HG03342 (cell line): ENCODE measurements at regions not wholly inside any gene's neighbourhood (a gene's known extent, or its start where the extent isn't known, plus 50 kb on each side); places are given as distances from the start of the nearest gene placed in this dataset.
"Not testable (repeated sequence)": the region's sequence is repeated elsewhere in the genome, so short reads cannot be mapped to it uniquely, and the experiment has no call there.

Source experiments
- ATAC-seq: cut with Tn5 transposase; IDR thresholded peaks from one replicate; pipeline ENCODE4 v1.9.1; 2021; ENCODE audit warnings: mild to moderate bottlenecking, moderate library complexity; ENCODE audit not compliant: unreplicated experiment

DNA sequence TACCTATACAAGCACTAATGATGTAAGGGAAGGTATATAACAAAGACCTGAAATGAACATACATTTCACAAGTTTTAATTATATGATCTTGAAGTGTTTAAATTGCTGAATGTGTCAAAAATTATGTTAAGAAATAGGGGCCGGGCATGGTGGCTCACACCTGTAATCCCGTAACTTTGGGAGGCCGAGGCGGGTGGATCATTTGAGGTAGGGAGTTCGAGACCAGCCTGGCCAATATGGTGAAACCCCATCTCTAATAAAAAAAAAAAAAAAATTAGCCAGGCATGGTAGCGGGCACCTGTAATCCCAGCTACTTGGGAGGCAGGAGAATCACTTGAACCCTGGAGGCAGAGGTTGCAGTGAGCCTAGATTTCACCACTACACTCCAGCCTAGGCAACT lies 537.4 kb upstream of the STEAP1 start:
- ATAC-seq: not testable (repeated sequence)

DNA sequence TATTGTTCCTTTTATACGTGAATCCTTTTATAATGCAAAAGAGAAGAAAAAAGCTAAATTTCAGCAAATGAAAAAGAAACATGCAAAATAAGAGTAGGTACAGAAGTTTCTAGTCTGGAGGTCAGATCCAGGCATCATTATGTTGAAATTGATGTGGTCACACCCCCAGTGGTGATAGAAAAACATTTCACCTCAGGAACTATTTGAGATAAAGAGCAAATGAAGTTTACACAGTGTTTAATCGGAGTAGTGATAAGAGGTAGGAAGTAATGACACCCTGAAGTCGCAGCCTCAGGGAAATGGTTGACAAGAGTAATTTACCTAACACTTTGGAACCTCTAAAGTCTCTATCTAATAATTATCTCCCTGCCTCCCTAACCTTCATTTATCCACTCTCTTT lies 536.0 kb upstream of the STEAP1 start:
- no peak for ATAC-seq

DNA sequence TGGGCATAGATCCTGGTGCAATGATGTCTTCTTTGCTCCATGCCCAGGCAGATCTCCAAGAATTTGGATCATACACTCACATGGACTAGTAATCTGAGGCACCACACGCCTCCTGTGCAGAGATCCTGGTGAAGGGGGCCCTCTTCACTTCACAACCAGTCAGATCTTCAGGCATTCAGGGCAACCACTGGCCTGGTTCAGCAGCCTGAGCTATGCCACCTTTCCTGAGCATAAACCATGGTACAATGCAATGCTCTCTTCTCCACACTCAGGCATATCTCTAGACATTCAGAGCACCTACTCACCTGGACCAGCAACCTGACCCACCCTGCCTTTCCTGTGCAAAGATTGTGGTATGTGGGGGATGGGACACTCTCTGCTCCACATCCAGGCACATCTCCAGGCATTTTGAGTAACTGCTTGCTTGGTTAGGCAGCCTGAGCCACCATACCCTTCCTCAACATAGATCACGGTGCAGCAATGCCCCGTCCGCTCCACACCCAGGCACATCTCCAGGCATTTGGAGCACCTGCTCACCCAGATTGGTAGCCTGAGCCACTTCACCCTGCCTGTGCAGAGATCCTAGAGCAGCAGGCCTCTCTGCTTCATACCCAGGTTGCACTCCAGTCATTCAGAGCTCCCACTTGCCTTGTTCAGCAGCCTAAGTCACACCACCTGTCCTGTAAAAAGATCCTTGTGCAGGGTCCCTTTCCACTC lies 532.2 kb upstream of the STEAP1 start:
- no peak for ATAC-seq

DNA sequence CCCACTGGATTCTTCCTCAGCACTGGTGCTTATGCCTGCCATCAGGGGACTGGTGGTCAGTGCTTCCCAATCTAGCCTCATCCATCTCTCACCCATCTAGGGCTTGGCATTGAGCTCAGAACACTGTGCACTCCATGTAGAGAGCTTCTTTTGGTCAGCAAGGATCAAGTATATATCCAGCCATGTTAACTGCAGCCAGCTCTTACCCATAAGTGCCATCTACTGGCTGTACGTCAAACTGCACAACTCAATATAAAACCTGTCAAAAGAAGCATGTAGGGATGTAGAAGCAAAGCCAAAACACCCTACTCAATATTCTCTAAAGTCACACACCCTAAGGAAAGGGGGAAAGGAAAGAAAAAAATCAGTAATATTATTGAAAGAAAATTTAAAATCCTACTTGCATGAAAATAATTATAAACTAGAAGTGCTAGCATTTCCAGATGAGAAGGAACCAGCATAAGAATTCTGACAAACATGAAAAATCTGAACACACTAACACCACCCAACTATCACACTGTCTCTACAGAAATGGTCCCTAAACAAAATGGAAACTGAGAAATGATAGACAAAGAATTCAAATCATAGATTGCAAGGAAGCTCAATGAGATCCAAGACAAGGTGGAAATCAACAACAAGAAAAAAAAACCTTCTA lies 531.1 kb upstream of the STEAP1 start:
- peak; percentile 97 for ATAC-seq

DNA sequence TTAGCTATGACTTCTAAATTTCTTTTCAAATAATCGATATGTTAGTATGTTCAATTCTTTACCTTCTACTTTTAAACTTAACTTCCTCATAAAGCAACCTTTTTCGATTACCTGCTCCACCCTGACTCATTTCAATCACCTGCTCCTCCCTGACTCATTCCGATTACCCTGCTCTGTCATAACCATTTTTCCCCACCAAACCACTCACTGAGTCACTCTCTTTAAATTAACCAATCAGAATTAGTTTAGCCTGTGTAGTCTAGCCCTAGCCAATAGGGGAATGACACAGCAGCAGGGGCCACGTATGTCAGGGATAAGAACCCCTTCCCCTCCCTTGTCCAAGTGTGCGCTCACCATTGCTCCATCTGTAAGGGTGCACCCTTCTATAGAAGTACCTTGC lies 530.1 kb upstream of the STEAP1 start:
- ATAC-seq: not testable (repeated sequence)

DNA sequence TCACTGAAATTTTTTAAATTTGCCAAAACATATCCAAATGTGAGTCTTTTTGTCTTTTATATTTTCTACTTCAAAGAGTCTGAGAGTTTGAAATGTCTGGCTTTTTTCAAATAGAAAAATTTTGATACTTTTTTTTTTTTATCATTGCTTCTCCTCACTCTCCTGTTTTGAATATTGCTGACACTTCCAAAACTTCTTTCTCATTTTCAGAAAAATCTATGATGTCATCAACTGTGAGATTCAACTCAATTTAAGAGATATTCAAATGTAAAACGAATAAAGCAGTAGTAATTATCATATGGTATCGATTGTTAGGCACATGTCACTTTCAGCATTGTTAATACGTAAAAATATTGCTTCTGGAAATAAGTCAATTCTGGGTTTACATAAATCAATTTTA lies 505.8 kb upstream of the STEAP1 start:
- no peak for ATAC-seq

DNA sequence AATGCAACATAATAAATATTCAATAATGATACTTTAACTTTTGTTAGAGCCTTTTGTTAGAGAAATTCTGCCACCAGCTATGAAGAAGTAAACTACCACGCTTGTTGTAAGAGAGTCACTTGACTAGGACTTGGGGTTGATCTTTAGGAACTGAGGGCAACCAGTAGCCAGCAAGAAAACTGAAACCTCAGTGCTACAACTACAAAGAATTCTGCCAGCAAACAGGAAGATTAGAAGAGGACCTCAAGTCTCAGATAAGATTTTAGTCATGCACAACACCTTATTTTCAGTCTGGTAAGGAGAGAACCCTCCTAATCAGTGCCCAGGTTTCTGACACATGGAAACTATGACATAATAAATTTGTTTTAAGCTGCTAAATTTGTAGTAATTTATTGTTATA lies 498.3 kb upstream of the STEAP1 start:
- ATAC-seq: no peak

DNA sequence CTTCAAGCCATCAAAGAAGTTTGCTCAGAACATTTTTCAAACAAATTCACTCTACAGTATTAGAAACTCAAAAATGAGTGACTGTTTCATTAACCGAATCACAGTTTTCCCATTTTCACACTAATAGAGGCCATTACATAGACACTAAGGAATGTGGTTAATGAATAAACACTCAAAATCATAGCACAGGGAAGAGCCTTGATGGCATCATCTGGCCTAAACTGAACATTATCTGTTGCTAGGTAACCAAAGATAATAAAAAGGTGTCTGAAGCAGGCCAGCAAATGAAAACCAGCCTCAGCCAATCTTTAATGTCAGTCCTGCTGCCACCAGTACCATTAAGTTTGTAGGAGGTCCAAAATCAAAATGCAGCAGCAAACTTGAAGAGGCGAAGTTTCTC lies 492.4 kb upstream of the STEAP1 start:
- ATAC-seq: no peak

DNA sequence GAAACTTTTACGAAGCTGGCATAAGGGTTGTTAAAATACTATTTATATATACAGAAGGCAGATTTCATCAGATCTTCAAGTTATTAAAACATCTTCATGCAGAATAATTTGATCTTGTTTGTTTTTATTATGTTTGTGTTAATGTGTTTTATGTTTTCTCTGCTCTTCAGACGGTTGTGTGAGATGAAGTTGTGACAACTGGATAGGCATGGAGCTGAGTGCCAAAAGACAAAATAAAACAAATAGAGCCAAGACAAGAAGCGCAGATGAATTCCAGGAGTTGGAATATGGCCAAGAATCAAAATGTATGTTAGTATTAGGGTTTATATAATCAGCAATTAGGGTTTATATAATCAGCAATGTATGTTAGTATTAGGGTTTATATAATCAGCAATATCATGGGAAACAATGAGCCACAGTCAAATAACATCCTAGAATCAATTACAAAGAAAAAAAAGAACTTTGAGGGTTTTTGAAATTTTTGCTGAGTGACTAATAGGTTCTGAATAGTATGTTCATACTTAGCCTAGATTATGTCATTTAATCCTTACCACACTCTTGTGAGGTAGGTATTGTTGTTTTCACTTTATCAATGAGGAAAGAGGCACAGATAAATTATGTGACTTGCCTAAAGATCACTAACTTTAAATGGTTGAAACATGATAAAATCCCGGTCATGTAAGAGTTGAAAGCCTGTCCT lies 488.0 kb upstream of the STEAP1 start:
- ATAC-seq: no peak

DNA sequence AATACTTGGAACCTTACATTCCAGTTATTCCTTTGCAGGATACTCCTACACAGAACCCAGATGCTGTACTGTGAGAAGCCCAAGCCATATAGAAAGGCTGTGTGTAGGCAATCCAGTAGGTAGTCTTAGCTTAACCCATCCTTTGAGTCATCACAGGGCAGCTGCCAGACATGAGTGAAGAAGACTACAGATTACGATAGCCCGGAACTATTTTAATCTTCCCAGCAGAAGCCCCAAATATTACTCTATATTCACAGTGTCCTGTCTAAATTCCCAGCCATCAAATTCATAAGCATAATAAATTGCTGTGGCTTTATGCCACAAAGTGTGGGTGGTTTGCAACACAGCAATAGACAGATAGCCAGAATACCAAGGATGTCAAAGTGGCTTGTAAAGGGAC lies 474.1 kb upstream of the STEAP1 start:
- no peak for ATAC-seq

DNA sequence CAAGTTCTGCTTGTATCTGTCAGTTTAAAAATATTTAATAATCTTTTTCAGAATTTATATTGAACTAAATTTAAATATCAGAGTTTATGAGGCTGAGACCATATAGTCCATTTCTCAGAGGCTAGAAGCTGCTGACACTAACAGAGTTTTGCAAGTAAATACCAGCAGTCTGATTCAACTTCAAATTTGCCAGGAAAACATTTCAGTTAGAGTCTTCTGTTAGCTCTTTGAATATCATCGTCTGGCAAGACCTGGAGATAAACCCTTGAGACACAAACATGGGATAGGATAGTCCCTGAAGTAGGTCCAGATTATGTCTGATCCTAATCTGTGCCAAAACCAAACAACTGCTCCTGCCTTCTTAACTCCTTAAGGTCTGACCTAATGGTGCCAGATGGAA lies 472.8 kb upstream of the STEAP1 start:
- no peak for ATAC-seq

DNA sequence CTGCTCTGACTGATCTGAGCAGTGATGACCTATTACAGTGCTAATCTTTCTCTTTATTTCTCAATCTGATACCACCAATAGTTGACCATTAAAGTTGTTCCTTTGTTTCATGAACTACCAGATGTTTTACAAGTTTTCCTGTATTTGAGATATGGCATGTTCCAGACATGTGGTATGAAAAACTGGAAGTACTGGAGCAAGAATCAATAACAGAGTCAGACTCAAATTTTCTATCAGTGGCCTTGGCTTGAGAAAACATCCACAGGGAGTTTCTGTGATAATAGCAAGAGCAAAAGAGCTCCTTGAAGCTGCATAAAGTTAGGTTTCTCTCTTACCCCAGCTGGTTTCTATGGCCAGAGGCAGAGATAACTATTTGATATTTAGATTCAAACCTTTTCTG lies 469.0 kb upstream of the STEAP1 start:
- no peak for ATAC-seq

DNA sequence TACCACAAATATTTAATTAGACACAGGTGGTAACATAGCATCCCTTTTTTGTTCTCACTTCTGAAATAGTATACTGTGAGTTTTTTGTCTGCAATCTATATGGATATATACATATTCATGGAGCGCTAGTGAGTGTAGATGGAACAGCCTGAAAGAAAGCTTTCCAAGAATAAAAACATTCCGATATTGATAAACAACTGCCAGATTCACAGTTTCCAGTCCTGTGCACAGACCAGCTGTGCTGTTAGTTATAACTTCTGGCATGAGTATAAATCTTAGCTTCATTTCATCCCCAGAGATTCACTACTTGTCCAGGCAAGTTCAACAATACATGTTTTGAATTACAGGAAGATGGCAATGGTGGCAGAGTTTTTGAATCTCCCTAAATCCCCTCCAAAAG lies 467.1 kb upstream of the STEAP1 start:
- no peak for ATAC-seq

DNA sequence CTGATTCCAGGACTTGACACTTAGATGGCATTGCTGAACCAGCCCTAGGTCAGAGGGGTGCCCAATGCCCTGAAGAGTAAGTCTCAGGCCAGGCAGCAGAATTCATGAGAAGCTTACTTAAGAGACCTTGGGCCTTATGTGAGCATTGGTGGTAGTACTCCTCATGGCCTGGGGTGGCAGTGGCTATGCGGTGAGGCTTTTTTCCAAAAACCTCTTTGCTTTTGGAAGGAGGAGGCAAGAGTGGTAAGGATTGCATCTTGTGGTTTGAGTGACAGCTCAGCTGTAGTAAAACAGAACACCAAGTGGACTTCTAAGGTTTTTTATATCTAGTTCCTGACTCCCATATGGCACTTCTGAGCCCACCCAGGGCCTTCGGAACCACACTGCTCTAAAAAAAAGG lies 459.0 kb upstream of the STEAP1 start:
- no peak for ATAC-seq

DNA sequence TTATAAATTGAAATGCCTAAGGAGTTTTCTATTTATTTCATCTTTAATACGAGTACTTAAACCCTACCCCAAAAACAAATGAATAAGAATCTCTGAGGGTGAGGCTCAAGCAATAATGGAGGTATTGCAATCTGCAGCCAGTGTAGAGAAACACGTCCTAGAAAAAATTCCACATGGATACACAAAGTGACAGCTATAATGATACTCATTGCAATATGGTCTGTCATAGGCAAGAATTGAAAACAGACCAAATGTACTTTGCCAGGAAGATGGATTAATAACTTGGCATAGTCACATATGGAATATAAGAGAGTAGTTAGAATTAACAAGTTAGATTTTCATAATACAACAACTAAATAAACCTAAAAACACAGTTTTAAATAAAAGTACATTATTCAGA lies 440.1 kb upstream of the STEAP1 start:
- ATAC-seq: no peak

DNA sequence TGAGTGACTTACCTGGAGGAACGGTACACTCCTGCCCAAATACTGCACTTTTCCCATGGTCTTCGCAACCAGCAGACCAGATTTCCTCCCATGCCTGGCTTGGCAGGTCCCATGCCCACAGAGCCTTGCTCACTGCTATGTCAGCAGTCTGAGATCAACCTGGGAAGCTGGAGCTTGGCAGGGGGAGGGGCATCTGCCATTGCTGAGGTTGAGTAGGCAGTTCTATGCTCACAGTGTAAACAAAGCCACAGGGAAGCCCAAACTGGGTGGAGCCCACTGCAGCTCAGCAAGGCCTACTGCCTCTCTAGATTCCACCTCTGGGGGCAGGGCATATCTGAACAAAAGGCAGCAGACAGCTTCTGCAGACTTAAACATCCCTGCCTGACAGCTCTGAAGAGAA lies 435.3 kb upstream of the STEAP1 start:
- ATAC-seq: not testable (repeated sequence)

DNA sequence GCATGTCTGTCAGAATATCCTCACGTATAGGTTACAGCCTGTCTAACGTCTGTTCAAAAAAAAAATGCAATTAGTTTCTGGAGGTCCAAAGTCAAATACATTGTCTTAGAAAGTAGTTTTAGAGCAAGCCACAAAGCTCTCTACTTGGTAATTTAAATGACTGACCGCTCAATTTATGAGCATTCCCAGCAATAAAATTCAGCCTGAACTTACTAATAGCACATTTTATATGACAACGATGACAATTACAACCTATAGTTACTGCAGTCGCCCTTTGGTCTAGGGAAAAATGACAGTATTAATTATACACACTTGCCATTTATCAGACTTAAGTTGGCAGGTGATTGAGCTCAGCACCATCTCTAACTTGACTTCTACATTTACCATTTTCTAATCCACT lies 425.8 kb upstream of the STEAP1 start:
- ATAC-seq: no peak

DNA sequence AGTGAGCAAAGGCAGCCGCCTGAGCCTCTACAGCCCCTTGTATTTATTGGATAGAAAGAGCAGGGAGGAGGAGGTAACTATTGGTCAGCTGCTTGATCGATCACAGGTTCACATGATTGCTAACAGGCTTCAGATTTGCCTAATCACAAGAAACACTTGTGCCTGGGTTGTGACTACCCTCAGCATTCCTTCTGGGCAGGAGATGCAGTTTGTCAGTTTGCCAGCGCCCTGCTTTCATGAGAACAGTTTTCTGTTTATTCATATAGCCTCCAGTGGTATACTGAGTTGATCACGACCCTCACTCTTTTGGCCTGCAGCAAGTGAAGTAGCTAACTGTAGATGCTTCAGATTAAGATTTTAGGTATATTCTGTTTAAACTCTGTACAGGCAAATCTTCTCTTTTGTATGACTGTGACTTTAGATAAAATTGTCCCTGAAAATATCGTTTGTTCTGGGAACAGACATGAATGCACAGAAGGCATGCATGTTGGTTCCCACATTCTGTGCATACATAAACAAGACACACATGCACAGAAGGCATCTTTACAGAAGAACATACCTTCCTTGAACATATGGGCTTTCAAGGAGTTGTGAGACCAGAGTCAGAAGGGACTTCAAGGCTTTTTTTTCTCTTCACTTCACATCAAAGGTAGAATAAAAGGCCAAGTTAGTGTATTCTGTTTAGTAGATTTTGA lies 422.4 kb upstream of the STEAP1 start:
- no peak for ATAC-seq

DNA sequence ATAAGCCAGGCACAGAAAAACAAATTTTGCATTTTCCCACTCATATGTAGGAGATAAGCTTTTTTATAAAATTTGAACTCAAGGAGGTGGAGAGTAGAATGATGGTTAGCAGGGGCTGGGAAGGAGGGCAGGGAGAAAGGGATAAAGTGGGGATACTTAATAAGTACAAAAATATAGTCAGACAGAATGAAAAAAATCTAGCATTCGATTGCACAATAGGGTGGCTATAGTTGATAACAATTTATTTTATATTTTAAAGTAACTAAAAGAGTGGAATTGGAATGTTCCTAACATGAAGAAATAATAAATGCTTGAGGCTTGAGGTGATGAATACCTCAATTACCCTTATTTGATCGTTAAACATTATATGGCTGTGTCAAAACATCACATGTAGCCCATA lies 415.7 kb upstream of the STEAP1 start:
- ATAC-seq: no peak

DNA sequence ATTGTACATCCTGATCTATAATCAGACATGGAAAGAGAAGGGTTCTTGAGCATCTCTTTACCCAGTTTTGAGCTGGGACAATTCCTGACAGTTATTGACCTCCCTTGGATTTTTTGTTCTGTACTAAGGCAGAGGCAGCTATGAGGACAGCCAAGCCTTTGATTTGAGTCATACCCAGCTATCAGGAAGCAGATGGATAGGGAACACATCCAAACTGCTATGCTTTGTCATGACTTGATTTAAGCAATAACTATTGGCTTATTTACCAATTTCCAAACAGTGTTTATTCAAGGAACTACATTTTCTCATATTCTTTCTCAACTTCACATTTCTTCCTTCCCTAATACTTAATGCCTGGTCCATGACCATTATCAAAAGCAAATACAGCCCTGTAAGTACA lies 396.4 kb upstream of the STEAP1 start:
- ATAC-seq: no peak

DNA sequence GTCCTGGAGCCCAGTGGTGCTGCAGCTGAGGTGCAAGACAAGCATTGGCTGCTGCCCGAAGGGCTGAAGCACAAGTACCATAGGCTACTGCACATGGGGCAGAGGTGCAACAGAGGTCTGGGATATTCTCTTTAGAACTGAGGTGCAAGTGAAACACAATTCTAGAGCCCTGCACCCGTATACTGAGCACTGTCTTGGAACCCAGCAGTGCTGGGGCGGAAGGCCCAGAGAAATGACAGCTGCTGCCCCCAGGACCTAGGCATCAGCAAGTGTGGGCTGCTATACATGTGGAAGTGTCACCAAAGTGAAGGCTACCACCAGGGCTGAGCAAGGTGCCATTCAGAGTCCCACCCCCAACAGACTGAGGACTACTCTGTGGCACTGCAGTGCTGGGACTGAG lies 393.6 kb upstream of the STEAP1 start:
- no peak for ATAC-seq

DNA sequence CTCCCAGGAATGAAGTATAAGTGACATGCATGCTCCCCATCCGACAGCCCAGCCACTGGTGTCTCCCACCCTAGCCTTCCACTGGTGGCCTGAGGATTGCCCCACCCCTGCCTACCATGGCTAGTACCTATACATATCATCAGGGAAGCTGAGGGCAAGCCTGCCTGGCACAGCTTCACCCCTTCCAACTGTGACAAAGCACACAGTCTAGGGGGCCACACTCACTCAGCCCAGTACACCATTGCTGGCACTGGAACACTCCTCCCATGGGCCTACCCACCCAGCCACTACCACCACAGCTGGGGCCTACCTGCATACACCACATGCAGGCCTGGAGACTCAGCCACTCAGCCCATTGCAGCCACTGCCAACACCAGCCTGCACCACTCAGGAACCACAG lies 393.1 kb upstream of the STEAP1 start:
- ATAC-seq: no peak
